ENCODE measurements at regions not wholly inside any gene's neighbourhood (a gene's known extent, or its start where the extent isn't known, plus 50 kb on each side); places are given as distances from the start of the nearest gene placed in this dataset.

DNA sequence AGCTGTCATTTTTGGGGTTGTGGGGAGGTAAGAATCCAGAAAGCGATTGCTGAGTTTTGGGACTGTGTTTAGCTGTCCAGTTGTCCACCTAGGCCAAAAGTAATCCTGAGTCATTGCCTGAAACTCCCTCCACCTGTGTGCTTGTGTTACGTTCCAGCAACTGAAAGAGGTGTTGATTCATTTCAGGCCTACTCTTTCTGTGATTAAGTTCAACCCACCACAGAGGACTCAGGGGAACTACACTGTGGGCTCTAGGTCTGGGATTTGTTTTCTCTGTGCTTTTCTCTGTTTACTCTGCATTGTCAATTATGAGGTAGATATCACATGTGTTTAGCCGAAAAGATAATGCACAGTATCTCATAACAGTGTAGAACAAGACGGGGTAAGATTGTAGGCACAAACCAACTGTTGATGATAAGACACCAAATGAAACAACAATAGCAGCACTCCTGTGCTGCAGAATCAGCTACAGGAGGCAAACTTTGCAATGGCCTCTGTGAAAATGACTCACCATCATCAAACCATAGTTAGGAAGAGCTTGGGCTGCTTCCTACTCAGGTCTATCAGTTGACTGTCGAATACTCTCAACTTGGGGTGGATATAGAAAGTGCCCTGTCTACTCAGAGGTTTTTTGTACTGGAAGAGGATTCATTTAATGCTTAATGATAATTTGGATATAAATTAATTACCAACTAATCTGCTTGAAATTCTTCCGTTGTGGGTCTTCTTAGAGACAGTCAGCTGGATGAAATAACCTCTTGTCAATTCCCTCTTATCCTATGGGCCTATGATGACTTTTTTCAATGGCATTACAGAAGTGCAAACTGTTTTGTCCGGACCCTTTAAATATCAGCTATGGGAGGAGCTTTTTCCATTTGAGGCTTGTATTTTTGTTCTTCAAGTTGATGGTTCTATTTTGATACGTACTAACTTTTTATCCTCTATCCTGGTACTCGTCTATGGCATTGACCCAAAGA lies 385.9 kb downstream of the BMP4 start:
- no peak for DNase-seq (ENCODE audit: extremely low spot score)
- Histone ChIP-seq H3K4me3 (ENCODE audit: low read depth, low read length) (no peak overlapping the region), H3K36me3 (ENCODE audit: insufficient read depth) (no peaks in the 10 kb centered on the region), H3K4me1 (ENCODE audit: insufficient read depth) (no peaks in the 10 kb centered on the region), H3K27ac (ENCODE audit: low read depth) (no peak overlapping the region)
- WGBS = 58% methylated on average over 9 of the region's 9 CpGs

DNA sequence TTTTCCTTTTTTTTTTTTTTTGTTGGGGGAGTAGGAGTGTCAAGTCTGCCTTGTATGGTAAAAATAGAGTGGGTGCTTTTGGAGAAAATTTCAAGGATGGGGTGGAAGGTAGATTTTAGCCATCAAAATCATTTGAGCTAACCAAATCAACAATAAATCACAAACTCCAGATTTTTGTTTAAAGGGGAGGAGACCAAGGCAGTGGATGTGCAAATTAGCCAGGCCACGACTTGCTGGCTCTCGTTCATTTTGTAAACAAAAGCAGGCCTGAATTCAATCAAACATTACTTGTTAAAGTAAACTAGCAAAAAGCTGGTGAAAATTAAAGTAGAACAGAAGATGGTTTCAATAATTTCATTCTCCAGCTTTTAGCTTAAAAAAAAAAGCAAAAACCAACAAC lies 387.2 kb downstream of the BMP4 start:
- WGBS = 27% methylated on average over 2 of the region's 2 CpGs
- no peak overlapping the region for H3K27ac ChIP-seq (ENCODE audit: low read depth)
- H3K4me3 ChIP-seq (ENCODE audit: low read depth, low read length) = no peak overlapping the region
- no peaks in the 10 kb centered on the region for H3K36me3 ChIP-seq (ENCODE audit: insufficient read depth)
- no peaks in the 10 kb centered on the region for H3K4me1 ChIP-seq (ENCODE audit: insufficient read depth)
- DNase-seq (ENCODE audit: extremely low spot score) = no peak

DNA sequence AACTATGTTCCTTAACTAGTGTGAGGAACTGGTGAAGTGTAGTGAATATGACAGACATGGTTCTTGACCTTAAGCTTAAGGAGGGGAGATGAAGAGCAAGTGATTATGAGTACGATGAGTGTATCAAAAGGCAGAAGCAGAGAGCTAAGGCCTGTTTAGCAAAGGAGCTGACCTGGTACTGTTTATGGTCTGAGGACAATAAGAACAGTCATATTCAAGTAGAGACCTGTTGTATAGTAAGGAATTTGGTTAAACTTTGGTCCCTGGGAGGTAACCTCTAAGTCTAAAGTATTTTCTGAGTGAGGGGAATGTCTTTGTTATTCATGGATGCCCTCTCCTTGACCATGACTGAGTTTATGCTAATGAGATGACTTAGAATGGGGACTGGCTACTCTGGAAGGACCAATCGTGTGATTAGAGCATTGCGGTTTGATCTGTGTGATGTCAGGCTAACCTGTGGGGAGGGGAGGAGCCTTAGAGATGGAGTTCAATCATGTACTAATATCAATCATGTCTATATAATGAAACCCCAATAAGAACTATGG lies 389.3 kb downstream of the BMP4 start:
- H3K4me1 ChIP-seq (ENCODE audit: insufficient read depth) = no peaks in the 10 kb centered on the region
- no peak overlapping the region for H3K4me3 ChIP-seq (ENCODE audit: low read depth, low read length)
- no peak overlapping the region for H3K27ac ChIP-seq (ENCODE audit: low read depth)
- DNase-seq (ENCODE audit: extremely low spot score) = no peak
- 95% methylated on average over 3 of the region's 3 CpGs for WGBS
- H3K36me3 ChIP-seq (ENCODE audit: insufficient read depth) = no peaks in the 10 kb centered on the region

DNA sequence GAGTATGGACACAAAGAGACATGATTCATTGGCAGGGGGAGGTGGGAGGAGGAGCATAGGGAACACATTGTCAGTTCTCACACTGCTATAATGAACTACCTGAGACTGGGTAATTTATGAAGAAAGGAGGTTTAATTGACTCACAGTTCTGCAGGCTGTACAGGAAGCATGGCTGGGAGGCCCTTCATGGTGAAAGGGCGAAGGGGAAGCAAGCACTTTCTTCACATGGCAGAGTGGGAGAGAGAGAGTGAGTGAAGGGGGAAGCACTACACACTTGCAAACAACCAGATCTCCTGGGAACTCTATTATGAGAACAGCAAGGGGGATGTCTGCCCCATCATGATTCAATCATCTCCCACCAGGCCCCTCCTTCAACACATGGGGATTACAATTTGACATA lies 391.8 kb downstream of the BMP4 start:
- WGBS = 87% methylated on average over 1 of the region's 1 CpG
- H3K4me3 ChIP-seq (ENCODE audit: low read depth, low read length) = no peak overlapping the region
- H3K36me3 ChIP-seq (ENCODE audit: insufficient read depth) = no peaks in the 10 kb centered on the region

DNA sequence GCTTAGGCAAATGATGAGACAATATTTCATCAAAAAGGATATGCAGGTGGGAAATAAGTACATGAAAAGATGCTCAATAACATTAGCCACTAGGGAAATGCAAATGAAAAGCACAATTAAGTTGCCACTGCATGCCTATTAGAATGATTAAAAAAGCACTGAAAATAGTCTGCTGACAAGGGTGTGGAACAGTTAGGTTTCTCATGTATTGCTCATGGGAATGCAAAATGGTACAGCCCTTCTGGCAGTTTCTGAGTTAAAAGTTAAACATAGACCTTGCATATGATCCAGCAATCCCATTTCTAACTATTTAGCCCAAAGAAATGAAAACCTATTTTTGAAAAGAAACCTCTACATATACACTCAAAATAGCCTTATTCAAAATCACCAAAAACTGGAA lies 393.0 kb downstream of the BMP4 start:
- no peaks in the 10 kb centered on the region for H3K4me1 ChIP-seq (ENCODE audit: insufficient read depth)
- no peak for DNase-seq (ENCODE audit: extremely low spot score)
- no peaks in the 10 kb centered on the region for H3K36me3 ChIP-seq (ENCODE audit: insufficient read depth)
- H3K27ac ChIP-seq (ENCODE audit: low read depth) = no peak overlapping the region
- no peak overlapping the region for H3K4me3 ChIP-seq (ENCODE audit: low read depth, low read length)

More for the DNA sequence above, 391.8 kb downstream of the BMP4 start:
- Histone ChIP-seq H3K27ac (ENCODE audit: low read depth) (no peak overlapping the region), H3K4me1 (ENCODE audit: insufficient read depth) (no peaks in the 10 kb centered on the region)
- no peak for DNase-seq (ENCODE audit: extremely low spot score)

DNA sequence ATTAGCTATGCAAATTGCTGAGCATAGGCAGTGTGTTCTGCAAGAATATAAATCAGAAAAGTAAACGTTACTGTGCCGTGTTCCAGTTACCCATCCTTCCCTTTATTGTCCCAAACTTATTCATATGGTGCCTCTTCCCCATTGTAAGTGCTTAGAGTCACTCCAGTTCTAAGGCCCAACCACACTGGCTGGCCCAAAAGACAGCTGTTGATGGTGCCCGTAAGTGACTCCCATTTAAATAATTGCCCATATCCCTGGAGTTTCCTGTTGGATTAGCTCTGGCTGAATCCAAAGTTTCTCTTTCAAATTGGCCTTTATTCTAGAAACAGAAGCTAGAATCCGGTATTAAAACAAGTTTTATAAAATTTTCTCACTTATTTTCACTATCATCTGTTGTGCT lies 400.1 kb upstream of the DDHD1 start:
- Histone ChIP-seq H3K36me3 (ENCODE audit: insufficient read depth) (no peaks in the 10 kb centered on the region), H3K4me3 (ENCODE audit: low read depth, low read length) (no peak overlapping the region), H3K27ac (ENCODE audit: low read depth) (no peak overlapping the region), H3K4me1 (ENCODE audit: insufficient read depth) (no peaks in the 10 kb centered on the region)
- DNase-seq (ENCODE audit: extremely low spot score) = no peak
- 88% methylated on average over 4 of the region's 4 CpGs for WGBS

DNA sequence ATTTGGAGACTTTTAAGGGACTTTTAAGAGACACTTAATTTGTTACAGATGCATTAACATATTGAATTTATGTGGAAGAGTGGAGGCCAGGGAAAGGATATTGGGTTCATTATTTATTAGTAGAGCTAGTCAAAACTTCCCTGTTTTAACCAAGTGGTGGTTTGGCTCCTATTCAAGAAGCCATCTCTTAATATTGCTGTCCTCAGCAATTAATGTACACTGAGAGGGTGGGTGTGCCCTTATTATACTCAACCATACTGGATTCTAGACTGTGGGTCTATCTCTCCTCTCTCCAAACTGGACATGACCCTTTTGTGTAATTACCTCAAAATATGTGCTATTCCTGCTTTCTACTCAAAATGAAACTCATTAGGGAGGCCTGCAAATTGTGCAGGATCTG lies 398.7 kb upstream of the DDHD1 start:
- no peak for DNase-seq (ENCODE audit: extremely low spot score)
- Histone ChIP-seq H3K36me3 (ENCODE audit: insufficient read depth) (no peaks in the 10 kb centered on the region), H3K27ac (ENCODE audit: low read depth) (no peak overlapping the region), H3K4me3 (ENCODE audit: low read depth, low read length) (no peak overlapping the region), H3K4me1 (ENCODE audit: insufficient read depth) (no peaks in the 10 kb centered on the region)

DNA sequence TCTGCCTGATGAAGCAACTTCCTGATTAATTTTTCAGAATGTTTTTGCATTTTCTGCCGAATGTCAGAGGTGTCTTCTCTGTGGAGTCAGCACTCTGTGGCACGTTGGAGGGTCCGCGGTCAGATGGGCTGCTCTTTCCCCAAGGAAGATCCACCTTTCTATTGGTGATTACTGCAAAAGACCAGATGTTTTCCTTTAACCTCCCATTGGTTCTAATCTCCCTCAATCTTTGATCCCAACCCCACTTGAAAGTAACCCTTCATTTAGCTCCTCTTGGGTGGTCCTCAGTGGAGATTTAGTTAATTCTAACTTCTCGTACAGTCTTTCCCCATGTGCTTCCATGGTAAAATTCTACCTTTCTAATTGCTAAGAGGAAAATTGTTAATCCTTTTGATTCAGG lies 397.7 kb upstream of the DDHD1 start:
- H3K27ac ChIP-seq (ENCODE audit: low read depth) = no peak overlapping the region
- H3K36me3 ChIP-seq (ENCODE audit: insufficient read depth) = no peaks in the 10 kb centered on the region
- no peaks in the 10 kb centered on the region for H3K4me1 ChIP-seq (ENCODE audit: insufficient read depth)
- DNase-seq (ENCODE audit: extremely low spot score) = no peak
- H3K4me3 ChIP-seq (ENCODE audit: low read depth, low read length) = no peak overlapping the region
- WGBS = 63% methylated on average over 5 of the region's 5 CpGs

DNA sequence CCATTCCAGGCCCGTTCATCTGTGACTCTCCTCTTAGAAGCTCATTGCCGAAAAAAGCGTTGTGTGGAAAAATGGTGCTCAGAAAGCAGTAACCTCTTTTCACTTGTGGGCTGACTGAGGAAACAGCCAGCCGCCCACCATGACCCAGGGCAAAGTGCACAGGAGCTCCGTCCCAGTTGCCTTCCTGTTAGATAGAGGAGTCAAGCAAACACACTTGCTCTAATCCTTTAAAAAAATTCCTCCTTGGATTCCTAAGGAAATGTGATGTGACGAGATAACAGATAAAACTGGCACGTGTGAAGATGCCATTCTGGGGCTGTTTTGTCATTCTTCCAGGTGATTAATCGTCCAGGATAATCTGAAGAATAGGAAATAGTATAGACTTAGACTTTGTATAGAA lies 396.8 kb upstream of the DDHD1 start:
- DNase-seq (ENCODE audit: extremely low spot score) = no peak
- Histone ChIP-seq H3K36me3 (ENCODE audit: insufficient read depth) (no peaks in the 10 kb centered on the region), H3K4me3 (ENCODE audit: low read depth, low read length) (no peak overlapping the region), H3K4me1 (ENCODE audit: insufficient read depth) (no peaks in the 10 kb centered on the region), H3K27ac (ENCODE audit: low read depth) (no peak overlapping the region)
- 67% methylated on average over 8 of the region's 8 CpGs for WGBS

DNA sequence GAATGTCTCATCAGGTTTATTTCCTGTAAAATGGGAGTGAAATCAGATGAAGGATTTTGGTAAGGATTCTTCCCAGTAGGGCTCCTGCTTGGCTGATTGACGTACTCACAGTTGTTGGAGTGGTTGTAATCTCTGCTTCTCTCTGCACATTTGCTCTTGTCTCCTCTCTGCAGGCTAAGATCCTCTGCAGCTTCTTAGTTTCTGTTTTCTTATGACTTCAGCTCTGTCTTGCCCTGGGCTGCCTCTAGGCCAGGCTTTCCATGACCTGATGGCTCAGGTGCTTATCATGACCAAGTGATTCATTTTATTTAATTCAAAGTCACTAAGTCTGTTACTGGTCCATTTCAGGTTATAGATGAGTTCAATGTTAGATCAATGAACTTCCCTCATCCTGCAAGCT lies 394.5 kb upstream of the DDHD1 start:
- Histone ChIP-seq H3K4me3 (ENCODE audit: low read depth, low read length) (no peak overlapping the region), H3K4me1 (ENCODE audit: insufficient read depth) (no peaks in the 10 kb centered on the region), H3K27ac (ENCODE audit: low read depth) (no peak overlapping the region), H3K36me3 (ENCODE audit: insufficient read depth) (no peaks in the 10 kb centered on the region)
- DNase-seq (ENCODE audit: extremely low spot score) = no peak
- WGBS = 98% methylated on average over 1 of the region's 1 CpG

DNA sequence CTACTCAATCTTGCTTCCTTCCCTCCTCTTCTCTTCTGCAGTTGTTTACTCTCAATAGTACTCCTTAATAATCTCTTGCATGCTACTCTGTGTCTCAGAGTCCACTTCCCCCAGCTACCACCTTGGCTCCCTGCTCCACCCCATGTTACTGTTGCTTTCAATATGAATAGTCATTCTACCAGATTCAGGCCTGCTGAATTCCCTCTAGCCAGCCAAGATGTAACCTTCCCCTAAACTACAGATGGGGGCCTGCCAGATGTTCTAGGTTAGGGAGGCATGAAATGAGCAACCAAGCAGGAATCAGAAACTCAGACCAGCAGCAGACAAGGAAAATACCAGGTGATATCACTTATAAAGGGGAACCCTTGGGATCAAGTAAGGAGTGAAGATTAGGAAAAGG lies 392.1 kb upstream of the DDHD1 start:
- Histone ChIP-seq H3K4me3 (ENCODE audit: low read depth, low read length) (no peak overlapping the region), H3K36me3 (ENCODE audit: insufficient read depth) (no peaks in the 10 kb centered on the region), H3K4me1 (ENCODE audit: insufficient read depth) (no peaks in the 10 kb centered on the region), H3K27ac (ENCODE audit: low read depth) (no peak overlapping the region)
- DNase-seq (ENCODE audit: extremely low spot score) = no peak

DNA sequence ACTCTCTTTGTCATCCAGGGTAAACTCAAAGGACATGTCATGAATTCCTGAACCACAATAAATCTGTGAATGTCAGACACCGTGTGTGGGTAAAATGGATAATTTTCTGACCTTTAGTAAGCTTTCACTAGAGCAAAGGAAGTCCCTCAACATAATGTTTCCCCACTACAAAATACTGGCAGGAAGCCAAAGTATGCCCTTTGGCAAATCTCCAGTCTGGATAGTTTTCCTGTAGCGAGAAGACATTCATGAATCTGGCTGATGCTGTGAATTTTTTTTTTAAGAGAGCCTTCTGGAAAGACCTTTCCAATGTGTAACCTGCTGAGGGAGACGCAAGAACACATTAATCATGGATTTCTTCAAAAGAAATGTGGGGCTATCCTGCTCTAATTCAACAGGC lies 389.6 kb upstream of the DDHD1 start:
- H3K4me1 ChIP-seq (ENCODE audit: insufficient read depth) = no peaks in the 10 kb centered on the region
- H3K4me3 ChIP-seq (ENCODE audit: low read depth, low read length) = no peak overlapping the region
- WGBS = 20% methylated on average over 3 of the region's 3 CpGs
- no peaks in the 10 kb centered on the region for H3K36me3 ChIP-seq (ENCODE audit: insufficient read depth)
- H3K27ac ChIP-seq (ENCODE audit: low read depth) = no peak overlapping the region
- peak; percentile 45 for DNase-seq (ENCODE audit: extremely low spot score)

DNA sequence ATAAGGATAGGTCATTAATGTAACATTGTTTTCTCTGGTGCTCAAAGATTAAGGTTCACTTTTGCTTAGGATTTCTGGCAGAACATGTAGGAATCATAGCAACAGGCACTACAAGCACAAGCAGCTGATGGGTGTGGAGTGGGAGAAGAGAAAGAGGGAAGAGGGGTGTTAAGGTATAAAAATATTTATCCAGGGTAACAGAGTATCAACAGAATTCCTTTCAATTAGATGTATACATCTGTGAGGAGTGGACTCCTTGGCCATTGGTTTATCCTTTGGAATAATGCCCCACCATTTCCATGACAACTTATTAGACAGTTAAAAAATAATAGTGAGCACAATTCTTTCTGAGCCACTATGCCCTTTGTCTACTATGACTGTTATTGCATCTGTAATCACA lies 388.3 kb upstream of the DDHD1 start:
- H3K4me3 ChIP-seq (ENCODE audit: low read depth, low read length) = no peak overlapping the region
- no peaks in the 10 kb centered on the region for H3K36me3 ChIP-seq (ENCODE audit: insufficient read depth)
- H3K4me1 ChIP-seq (ENCODE audit: insufficient read depth) = no peaks in the 10 kb centered on the region
- DNase-seq (ENCODE audit: extremely low spot score) = no peak
- no peak overlapping the region for H3K27ac ChIP-seq (ENCODE audit: low read depth)

DNA sequence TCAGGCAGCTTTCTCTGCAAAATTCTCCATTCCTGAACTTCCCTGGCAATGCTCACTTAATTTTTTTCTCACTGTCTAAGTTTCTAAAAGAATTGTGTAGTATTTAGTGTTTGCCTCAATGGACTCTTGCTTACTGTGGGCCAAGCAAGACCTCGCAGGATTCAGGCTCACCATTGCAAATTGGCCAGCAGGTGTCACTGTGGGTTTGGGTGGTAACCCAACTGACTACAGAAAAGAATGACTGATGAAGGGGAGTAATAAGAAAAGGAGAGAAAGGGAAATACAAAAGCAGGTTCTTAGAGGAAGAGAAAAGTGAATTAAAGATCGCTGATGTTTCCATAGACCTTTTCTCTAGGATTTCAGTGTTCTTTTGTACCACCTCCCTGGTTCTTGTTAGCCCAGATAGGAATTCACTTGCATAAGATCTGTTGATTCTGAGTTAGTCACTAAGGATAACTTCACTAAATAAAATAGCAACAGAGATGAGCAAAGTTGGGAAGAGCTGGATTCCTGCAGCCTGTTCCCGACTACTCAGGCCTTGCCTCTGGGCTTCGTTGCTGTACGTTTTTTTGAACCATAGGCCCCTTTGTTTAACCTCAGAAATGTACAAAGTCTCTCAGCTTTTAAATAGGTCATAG lies 386.5 kb upstream of the DDHD1 start:
- DNase-seq (ENCODE audit: extremely low spot score) = peak; percentile 63
- WGBS = 17% methylated on average over 5 of the region's 5 CpGs
- no peaks in the 10 kb centered on the region for H3K36me3 ChIP-seq (ENCODE audit: insufficient read depth)
- H3K27ac ChIP-seq (ENCODE audit: low read depth) = no peak overlapping the region
- H3K4me1 ChIP-seq (ENCODE audit: insufficient read depth) = no peaks in the 10 kb centered on the region
- H3K4me3 ChIP-seq (ENCODE audit: low read depth, low read length) = no peak overlapping the region

Measured in urinary bladder (tissue), 3 donors.